ENCODE measurements at regions not wholly inside any gene's neighbourhood (a gene's known extent, or its start where the extent isn't known, plus 50 kb on each side); places are given as distances from the start of the nearest gene placed in this dataset.
"Not testable (repeated sequence)": the region's sequence is repeated elsewhere in the genome, so short reads cannot be mapped to it uniquely, and the experiment has no call there.

DNA sequence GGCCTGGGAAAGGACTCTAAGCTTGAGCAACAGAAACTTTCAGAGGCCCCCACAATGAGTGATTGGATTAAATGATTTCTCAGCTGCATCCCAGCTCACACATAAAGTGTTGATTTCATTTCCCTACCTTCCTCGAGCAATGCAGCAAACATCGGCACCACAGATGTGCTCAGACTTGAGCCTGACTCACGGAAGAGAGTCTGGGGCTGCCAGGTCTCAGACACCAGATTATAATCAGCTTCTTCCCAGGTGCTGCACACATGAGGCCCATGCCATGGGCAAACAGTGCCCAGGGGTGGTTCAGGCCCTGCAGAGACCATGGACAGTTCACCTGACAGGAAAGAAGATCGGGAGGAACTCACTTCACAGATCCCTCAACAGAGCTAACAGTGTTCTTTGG is 226.6 kb upstream of the TENM4 start:
- DNase-seq = no peak

DNA sequence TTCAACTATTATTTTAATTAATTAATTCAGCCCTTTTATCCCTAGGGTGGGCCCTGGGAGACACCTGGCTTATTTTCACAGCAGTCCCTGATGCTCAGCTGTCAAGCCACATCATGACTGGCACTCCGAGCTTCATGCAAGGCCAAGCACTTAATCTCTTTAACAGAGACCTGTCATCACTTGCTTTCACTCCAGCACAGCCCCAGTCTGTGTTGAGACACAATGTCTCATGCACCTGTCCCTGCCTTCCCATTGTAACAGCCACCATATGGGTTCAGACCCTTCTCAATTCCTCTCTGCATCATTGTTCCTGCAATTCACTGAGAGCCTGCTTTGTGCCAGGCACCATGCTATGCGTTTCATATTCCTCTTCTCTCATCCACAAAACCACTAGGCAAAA is 222.2 kb upstream of the TENM4 start:
- no peak for DNase-seq

DNA sequence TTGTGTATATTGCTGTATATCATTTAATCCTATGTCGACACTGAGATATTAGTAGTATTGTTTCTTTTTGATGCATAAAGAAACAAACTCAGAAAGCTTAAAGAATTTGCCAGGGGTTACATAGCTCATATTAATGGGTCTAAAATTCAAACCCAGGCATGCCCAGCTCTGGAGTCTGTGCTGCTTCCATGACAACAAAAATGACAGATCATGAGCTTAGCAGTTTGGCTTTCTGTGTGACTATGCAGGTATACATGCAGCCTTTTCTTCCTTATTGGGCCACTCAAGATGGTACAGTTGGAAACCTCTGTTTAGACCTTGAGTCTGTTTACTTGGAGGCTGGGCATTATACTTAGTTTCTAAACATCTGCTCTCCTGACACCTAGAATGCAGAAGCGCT is 220.5 kb upstream of the TENM4 start:
- no peak for DNase-seq

DNA sequence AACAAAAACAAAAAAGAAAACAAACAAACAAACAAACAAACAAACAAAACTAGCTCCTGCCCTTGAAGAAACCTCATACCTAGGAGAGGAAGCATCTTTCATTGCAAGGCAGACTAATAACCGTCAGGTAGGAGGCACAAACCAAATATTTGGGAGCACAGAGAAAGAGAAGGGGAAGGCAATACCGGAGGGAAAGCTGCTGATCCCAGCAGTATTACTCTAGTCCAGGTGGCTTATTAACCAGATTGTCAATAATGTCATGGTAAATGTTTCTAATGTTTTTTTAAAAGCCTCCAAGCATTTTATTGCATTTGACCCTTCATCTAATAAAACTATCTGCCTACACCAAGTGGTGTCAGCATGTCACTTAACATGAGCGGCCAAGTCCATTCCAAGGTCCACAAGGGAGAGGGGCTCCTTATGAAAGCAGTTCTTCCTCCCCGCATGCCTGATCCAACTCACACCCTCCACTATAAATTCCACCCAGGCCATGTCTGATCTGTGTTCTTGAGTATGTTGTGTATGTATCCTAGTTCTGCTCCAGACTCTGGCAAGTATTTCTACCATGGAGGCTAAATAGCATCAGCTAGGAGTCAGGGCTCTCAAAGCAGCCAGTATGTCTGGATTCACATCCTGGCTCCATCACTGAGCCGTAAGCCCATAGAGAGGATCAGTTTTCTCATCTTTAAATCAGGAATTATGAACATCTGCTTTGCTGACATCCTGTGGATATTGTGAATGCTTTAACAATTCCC is 208.1 kb upstream of the TENM4 start:
- no peak for DNase-seq

DNA sequence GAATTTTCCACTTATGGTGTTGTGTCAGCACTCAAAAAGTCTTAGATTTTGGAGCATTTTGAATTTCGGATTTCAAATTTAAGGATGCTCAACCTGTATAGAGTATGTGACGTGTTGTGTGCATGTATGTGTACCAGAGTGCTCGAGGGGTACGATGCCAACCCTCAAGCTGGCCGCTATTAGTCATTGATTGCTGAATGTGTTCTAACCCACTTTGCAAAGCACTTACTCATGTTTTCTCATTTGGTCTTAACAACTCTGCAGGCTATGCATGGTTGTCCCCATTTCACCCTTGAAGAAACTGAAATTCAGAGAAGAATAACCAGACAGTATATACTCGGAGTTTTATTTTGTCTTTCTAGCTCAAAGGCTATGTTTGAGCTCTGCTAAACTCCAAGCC is 196.4 kb upstream of the TENM4 start:
- DNase-seq = no peak

DNA sequence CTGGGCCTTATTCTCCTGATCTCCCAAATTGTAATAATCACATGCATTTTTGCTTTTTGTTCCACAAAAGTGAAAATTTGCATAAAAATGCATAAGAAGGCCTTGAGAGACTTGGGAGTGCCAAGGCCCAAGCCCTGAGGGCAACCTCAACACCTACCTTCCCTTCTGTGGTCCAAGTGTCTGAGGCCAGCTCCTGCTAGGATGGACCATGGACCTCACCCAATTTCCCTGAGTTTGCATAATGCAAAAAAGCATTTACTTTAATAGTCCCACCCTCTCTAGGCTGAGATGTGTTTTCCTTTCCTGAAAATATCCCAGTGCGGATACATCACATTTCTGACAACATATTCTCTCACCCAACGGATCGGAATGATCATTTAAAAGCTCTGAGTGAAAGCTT is 194.1 kb upstream of the TENM4 start:
- no peak for DNase-seq

DNA sequence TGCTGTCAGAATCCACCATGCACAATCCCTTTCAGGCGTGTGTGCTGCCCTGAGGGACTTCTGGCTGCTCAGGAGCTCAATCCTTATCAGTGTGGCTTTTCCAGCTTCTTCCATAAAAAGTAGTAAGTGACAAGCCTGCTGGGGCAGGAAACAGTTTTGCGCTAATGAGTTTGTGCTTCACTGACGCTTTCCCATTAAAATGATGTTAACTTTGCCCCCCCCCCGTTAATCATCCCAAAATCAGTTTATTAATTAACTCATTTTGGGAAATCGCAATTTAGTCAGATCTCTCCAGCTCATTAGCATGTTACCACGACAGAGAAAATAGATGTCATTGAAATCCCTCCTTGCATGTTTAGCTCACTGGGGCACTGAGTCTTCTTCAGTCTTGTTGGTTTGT is 186.5 kb upstream of the TENM4 start:
- no peak for DNase-seq

DNA sequence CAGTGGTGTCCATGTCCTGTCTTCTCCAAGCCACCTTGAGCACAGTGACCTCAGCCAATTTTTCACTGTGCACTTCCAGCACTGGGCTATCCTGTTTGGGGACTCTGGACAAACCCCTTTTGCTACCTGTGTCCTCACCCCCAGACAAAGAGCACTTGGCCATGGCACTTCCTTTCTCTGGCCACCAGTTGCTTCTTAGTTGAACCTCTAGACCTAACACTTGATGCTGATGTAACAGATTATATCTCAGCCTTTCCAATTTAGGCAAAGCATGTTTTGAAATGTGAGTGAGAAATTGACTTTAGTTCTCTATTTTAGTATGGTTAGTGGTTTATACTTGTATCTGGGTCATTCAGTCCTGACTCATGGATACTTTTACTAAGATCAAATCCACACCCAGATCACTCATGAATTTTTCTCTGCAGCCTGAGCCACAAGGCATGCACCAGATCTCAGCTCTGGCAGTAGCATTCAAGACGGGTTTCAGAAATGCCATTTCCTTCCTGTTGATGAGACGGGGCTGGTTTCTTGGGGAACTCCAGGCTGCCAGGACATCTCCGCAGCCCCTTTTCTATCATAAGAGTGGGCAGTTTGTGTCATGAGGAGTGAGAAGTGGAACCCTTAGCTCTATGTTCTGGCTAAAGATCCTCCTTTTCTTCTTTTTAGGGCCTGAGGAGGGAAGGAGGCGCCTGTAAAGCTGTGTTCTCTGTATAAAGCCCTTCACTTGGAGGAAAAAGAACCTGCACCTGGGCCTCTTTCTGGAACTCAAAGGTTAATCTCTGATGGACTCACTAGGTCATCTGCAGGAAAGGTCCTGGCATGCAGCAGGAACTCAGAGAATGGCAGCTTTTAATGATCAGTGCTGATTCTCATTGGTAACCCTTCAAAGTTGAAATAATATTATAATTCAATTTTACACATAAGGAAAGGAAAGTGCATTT is 185.6 kb upstream of the TENM4 start:
- DNase-seq = no peak

DNA sequence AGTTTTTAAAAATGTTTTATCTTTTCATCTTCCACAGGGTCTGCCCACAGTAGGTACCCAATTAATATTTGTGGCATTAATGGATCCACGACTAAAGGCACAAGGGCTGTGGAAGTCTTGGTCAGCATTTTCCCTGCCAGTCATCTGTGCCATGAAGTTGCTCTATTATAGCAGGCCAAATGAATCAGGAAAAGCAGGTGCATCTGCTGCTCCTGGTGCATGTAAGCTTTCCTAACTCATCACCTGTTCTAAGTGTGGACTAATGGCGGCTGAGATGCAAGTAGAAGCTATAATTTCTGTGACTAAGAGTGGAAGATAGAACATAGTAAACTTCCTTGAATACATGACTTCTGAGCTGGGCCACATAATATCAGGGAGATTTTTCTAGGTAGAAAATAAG is 182.5 kb upstream of the TENM4 start:
- DNase-seq = no peak

DNA sequence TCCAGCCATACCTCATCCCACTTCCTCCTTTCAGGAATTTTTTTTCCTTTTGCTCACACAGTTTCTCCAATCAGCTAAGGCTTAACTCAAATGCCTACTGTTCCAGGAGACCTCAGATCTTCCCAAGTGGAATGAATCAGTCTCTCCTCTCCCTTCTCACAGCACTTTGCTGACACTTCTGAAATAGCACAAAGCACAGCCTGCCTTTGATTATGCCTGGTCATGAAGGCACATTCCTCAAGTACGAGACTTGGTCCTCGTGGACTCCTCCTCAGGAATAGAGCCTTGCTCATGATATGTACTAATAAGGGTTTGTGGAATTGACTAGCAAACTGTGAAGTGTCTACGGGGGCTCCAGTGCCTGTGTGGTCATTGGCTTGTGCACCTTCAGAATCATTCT is 176.7 kb upstream of the TENM4 start:
- DNase-seq = no peak

DNA sequence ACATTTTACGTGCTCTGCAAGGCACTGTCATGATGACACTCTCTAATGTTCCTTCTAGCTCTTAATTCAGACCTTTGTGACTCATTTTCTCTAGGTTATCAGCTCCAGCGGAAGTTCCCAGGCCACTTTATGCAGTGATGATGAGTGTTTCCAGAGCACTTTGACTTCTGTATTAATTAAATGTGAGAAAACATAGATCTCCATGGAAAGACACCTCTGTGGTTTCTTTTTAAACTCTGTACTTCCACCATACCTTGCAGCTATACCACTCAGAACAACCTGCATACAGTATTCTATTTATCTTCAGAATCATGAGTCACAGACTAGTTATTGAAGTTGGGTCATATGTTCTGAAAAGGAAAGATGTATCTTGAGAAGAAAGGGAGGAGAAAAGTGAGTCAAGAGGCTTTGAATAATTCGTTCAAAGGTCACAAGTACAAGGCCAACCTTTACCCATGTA is 175.6 kb upstream of the TENM4 start:
- DNase-seq = no peak

DNA sequence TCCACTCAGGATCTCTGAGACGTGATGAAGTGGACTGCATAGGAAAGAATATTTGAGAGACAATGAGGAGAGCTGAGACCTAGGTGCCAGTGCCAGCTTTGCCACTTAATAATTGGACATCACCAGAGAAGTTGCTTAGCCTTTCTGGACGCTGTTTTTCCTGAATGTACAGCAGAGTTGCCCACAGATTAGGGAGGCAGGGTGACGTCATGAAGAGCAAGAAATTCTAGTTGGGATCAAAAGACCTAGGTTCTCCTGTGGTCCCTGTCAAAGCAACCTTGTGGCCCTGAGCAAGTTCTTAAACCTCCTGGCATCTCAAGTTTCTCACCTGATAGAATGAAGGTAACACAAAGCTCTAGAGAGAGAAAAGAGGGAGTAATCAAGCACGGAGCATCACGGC is 174.6 kb upstream of the TENM4 start:
- DNase-seq = no peak

DNA sequence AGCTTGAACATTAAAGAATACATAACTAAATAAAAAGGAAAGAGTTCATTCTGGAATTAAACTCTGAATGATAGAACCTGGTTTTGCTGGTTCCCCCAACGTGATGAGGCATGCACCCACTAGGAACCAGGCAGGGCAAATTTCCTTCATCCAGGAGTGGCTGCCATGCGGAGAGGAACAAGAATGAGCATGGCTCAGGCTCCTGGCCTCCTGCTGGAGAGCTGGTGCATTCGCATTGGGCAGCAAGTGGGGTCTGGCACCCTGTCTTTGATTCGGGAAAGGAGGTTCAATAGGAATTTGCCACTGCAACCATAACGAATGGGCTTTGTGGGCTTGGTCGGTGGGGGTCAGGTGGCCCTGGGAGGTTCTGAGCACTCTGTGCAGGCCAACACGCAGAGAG is 169.8 kb upstream of the TENM4 start:
- no peak for DNase-seq

DNA sequence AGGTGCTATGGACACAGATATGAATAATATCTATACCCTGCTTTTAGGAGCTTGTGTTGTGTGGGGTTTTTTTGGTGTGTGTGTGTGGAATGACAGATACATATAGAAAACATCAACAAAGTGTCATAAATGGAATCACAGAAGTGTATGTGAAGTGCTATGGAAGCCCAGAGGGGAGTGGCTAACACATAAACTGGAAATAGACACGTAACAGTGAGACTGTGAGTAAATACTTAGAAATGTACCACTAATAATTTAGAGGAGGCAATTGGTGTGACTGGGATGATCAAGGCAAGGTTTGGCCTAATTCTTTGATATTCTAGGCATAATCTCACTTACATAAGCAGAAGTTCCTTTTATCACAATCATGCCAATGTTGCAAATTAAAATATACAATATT is 169.3 kb upstream of the TENM4 start:
- DNase-seq = no peak

DNA sequence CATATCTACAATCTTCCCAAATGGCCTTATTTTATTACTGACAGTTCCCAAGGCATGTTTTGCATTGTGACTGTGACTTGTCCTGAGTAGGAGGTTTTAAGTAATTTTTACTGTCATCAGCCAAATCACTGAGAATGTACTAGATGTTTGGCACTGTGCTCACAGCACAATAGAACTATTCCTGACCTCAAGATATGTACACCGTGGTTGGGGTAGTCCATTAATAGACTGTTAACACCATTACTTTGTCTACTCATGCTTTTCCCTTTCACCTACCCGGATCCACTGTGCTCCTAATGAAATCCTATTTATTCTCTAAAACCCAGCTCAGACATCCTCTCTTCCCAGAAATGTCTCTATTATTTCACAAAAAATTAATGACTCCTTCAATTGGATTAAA is 168.7 kb upstream of the TENM4 start:
- DNase-seq = no peak

DNA sequence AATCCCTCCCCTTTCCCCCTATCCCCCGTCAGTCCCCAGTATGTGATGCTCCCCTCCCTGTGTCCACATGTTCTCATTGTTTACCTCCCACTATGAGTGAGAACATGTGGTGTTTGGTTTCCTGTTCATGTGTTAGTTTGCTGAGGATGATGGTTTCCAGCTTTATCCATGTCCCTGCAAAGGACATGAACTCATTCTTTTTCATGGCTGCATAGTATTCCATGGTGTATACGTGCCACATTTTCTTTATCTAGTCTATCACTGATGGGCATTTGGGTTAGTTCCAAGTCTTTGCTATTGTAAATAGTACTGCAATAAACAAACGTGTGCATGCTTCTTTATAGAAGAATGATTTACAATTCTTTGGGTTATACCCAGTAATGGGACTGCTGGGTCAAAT is 165.6 kb upstream of the TENM4 start:
- not testable (repeated sequence) for DNase-seq

DNA sequence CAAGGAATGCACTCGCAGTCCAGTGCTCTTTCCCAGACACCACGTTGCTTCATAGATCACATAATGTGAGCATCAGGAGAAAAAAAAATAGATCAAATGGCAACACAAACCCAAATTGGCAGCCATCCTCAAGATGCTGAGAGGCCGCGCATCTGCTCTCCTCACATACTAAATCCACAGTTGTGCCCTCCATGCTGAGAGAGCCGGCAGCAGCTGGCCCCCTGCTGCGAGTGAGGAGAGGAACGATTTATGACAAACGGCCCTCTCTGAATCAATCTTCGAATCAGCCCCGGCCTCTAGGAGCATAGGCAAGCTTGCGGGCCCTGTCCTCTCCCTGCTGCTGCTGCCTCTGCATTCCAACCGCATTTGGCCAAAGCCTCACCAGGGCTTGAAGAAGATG is 159.9 kb upstream of the TENM4 start:
- DNase-seq = no peak

DNA sequence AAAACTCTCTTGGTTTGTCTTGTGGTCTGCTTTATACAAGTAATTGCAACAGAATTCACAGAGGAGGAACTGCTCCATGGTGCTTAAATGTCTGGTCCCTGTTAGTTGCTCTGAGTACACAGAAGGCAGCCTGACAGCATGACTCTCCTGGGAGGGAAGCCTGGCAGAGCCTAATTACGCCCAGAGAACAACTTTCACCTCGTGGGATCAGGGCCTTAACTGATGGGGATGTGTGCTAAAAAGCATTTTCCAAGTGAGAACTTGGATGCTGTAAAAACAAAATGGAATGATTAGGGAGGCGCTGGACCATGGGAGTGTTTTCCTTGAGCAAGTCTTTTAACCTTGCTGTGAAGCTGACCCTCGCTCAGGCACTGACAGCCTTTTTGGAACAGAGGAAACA is 154.0 kb upstream of the TENM4 start:
- no peak for DNase-seq

DNA sequence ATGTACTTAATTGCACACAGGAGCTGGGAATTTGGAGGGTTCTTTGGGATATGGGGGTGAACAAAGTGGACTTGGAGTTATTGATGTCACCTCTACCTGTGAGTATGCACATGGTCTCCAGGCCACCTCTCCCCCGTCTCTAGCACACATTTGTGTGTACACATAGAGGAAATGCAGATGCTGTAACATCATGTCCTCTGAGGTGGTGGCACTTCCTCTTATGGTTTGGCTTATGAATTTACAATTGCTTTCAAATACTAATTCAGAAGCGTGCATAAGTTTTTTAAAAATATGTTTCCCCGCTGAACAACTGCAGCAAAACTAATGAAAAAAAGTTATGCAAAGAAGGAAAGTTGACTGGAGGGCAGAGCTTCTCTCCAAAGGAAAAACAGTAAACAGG is 152.0 kb upstream of the TENM4 start:
- DNase-seq = no peak

DNA sequence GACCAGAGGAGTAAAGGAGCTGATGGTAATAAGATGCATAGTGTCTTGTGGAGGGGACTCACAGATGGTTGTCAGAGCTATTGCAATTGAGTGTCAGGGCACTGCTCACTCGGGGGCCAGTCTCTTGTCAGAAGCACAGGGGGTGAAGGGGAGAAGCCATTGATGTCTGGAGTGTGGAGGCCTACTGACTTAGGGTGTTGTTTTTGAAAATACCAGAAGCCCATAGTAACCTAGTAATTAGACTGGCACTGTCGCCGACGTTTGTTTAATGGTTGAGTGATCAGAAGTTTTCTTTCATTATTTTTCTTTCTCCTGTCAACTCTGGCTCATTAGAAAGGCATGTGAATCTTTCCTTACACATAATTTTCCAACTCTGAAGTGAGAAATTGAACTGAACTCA is 151.6 kb upstream of the TENM4 start:
- DNase-seq = no peak

DNA sequence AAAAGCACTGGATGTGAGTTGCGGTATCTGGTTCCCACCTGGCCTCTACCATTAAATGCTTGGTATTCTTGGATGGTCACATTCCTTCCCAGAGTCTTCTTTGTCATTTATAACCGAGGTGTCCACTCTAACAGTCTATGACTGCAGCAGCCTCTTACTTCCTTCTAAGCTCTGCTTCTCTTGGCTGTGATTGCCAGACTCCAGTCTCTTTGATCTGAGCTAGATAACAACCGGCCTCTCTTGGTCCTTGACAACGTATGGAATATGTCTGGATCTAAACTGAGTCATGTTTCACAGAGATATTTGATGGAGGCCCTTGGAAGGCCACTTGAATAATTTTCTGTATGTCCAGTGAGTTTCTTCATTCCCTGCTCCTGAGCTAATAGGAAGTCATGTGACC is 141.6 kb upstream of the TENM4 start:
- no peak for DNase-seq

DNA sequence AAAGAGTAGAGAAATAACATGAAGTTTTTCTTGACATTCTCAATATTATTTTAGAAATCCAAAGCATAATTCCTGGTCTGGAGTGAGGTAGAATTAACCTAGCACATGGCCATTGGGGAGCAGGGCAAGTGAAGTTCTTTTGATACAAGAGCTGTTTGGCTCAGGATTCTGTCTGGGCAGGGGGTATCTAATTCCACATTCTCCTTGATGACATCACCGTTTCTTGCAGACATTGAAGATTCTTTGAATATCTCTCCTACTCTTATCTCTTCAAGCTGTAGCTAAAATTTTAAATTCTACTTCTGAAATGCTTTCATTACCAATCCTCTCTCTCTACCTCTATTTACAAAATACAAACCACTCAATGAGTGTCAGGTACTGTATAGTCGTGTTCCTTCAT is 138.2 kb upstream of the TENM4 start:
- no peak for DNase-seq

DNA sequence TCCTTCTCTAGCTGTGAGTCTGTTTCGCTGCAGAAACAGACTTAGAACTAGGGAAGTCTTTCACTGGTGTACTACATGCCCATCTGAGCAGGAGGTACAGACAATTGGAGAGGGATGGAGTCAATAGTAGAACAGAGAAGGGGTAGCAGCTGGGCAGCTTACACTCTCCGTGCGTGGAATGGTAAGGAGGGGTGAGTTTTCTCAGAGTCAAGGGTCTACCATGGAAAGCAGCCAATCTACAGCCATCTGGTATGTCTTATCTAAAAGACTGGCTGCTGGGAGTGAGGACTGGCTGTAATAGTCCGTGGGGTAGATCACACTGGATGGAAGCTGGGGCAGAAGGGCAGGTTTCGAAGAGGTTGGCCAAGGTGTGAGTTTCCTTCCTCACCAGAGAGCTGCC is 137.3 kb upstream of the TENM4 start:
- DNase-seq = no peak

DNA sequence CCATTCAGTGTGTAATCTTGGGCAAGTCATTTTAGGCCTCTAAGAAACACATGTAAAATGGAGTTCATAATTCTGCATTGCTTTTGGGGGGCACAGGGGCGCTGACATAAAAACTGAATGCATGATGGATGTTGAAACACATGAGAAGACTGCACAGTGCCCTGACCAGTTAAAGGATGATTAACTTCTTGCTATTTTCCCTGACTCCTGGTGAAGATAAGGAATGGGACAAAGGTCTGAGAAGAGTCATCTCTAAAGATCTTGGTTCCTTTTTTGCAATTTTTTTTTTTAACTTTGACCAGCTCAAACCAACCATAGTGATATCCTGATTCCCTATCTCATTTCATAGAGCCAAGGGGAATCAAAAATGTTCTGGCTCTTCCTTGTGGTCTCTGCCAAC is 134.9 kb upstream of the TENM4 start:
- no peak for DNase-seq
